ENCODE measurements at regions not wholly inside any gene's neighbourhood (a gene's known extent, or its start where the extent isn't known, plus 50 kb on each side); places are given as distances from the start of the nearest gene placed in this dataset.
"Not testable (repeated sequence)": the region's sequence is repeated elsewhere in the genome, so short reads cannot be mapped to it uniquely, and the experiment has no call there.

- Mint-ChIP-seq H3K4me3 (peak overlapping the region; percentile 61), H3K36me3 (no peaks in the 10 kb centered on the region), H3K9me3 (no peaks in the 10 kb centered on the region), H3K4me1 (peaks cover 26% of the 10 kb centered on the region), H3K27ac (no peak overlapping the region), H3K27me3 (no peaks in the 10 kb centered on the region)
- ATAC-seq (ENCODE audit: low read depth) = no peak
- DNase-seq (ENCODE audit: low spot score in 2 of 2) = no peak
Observed at GRCh38 chr12:46660719-46661109, 165.1 kb downstream of the SLC38A4 start.

DNA sequence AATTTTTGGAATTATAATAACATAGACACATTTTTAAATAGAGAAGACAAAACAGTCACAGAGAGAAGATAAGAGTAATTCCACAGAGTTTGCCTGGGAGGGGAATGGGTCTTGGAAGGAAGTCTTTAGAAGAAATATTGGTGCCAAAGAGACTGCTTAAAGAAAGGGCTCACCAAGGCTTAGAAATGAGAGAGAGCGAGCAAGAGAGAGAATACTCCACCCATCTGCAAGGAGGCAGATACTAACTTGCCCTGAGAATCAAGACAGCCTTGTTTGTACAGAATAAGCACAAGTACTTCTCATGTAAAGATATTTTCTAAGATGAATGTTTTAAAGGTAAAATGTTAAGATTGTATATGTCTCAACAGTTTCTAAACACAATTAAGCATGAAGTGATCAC is 165.5 kb downstream of the SLC38A4 start:
- Mint-ChIP-seq H3K36me3 (no peaks in the 10 kb centered on the region), H3K27me3 (no peaks in the 10 kb centered on the region), H3K4me1 (peaks cover 26% of the 10 kb centered on the region), H3K9me3 (no peaks in the 10 kb centered on the region), H3K4me3 (no peak overlapping the region), H3K27ac (no peak overlapping the region)
- DNase-seq (ENCODE audit: low spot score in 2 of 2) (no peak), ATAC-seq (ENCODE audit: low read depth) (no peak)

GRCh38 chr12:46659824-46660223 is 166.0 kb downstream of the SLC38A4 start:
- no peak for DNase-seq (ENCODE audit: low spot score in 2 of 2)
- H3K4me1 Mint-ChIP-seq = peaks cover 24% of the 10 kb centered on the region
- H3K36me3 Mint-ChIP-seq = no peaks in the 10 kb centered on the region
- H3K9me3 Mint-ChIP-seq = no peaks in the 10 kb centered on the region
- H3K27ac Mint-ChIP-seq = no peak overlapping the region
- no peaks in the 10 kb centered on the region for H3K27me3 Mint-ChIP-seq
- H3K4me3 Mint-ChIP-seq = no peak overlapping the region
- no peak for ATAC-seq (ENCODE audit: low read depth)

GRCh38 chr12:46659032-46659650 is 166.7 kb downstream of the SLC38A4 start:
- no peak for DNase-seq (ENCODE audit: low spot score in 2 of 2)
- no peak overlapping the region for H3K27ac Mint-ChIP-seq
- peaks cover 4% of the 10 kb centered on the region for H3K36me3 Mint-ChIP-seq
- no peaks in the 10 kb centered on the region for H3K9me3 Mint-ChIP-seq
- H3K4me3 Mint-ChIP-seq = no peak overlapping the region
- no peak for ATAC-seq (ENCODE audit: low read depth)
- peaks cover 23% of the 10 kb centered on the region for H3K4me1 Mint-ChIP-seq
- H3K27me3 Mint-ChIP-seq = no peaks in the 10 kb centered on the region

DNA sequence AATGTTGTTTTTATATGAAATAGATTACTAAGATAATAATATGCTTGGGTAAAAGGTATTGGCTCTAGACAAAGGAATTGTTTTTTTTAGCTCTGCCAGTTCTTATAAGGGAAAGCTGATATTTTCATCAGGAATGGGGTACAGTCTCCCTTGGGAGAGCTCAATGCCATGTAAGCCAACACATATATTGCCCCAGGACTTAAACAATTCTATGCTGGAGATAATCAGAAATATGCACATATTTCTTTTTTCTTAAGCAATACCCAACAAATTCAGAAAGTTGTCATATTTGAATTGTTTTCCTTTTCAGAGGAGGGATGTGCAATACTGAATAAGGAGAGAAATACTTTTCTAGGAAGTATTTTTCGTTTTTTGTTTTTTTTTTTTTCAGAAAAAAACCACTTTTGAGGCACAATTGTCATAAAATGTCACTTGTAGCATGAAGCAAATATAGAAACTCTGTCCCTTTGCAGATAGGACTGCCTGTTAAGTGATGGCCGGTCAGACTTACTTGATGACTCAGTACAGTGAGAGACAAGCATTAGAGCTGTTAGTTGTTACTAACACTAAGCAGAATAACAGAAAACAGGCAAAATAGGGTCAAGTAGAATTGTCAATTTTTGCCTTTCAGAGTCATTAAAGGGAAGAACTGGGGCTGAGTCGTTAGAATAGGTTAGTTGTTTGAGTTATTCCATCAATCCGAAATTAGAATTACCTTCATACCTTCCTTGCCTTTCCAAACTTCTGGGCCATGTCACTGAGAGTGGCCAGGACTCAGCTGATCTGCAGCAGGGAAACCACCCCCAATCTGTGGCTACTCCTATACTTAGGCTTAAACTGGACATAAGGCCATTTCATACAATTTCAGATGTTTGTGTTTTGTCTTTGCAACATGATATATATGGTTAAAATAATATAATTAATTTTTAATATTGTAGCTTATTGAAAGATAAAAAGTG is 168.1 kb downstream of the SLC38A4 start:
- peaks cover 8% of the 10 kb centered on the region for H3K36me3 Mint-ChIP-seq
- no peaks in the 10 kb centered on the region for H3K9me3 Mint-ChIP-seq
- no peak overlapping the region for H3K4me3 Mint-ChIP-seq
- H3K27ac Mint-ChIP-seq = no peak overlapping the region
- DNase-seq (ENCODE audit: low spot score in 2 of 2) = no peak
- peaks cover 23% of the 10 kb centered on the region for H3K4me1 Mint-ChIP-seq
- no peak for ATAC-seq (ENCODE audit: low read depth)
- no peaks in the 10 kb centered on the region for H3K27me3 Mint-ChIP-seq

DNA sequence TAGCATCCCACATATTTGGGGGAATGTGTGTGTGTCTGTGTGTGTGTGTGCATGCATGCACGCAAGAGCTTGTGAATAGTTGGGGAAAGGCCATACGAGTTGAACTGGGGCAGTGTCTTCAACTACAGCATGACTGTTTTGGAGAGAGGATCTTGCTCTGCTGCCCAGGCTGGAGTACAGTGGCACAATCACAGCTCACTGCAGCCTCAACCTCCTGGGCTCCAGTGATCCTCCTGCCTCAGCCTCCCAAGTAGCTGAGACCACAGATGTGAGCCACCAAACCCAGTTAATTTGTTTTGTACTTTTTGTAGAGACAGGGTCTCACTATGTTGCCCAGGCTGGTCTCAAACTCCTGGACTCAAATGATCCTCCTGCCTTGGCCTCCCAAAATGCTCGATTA is 169.8 kb downstream of the SLC38A4 start:
- H3K27ac Mint-ChIP-seq; H3K9me3 Mint-ChIP-seq; H3K4me3 Mint-ChIP-seq; ATAC-seq (ENCODE audit: low read depth); H3K27me3 Mint-ChIP-seq; DNase-seq (ENCODE audit: low spot score in 2 of 2): not testable (repeated sequence)
- H3K36me3 Mint-ChIP-seq = peaks cover 11% of the 10 kb centered on the region
- peaks cover 17% of the 10 kb centered on the region for H3K4me1 Mint-ChIP-seq

GRCh38 chr12:46653311-46653710 is 172.5 kb downstream of the SLC38A4 start:
- no peaks in the 10 kb centered on the region for H3K4me1 Mint-ChIP-seq
- H3K27ac Mint-ChIP-seq = no peak overlapping the region
- H3K4me3 Mint-ChIP-seq = no peak overlapping the region
- DNase-seq (ENCODE audit: low spot score in 2 of 2) = no peak
- no peaks in the 10 kb centered on the region for H3K27me3 Mint-ChIP-seq
- no peak for ATAC-seq (ENCODE audit: low read depth)
- peaks cover 16% of the 10 kb centered on the region for H3K36me3 Mint-ChIP-seq
- H3K9me3 Mint-ChIP-seq = no peaks in the 10 kb centered on the region

DNA sequence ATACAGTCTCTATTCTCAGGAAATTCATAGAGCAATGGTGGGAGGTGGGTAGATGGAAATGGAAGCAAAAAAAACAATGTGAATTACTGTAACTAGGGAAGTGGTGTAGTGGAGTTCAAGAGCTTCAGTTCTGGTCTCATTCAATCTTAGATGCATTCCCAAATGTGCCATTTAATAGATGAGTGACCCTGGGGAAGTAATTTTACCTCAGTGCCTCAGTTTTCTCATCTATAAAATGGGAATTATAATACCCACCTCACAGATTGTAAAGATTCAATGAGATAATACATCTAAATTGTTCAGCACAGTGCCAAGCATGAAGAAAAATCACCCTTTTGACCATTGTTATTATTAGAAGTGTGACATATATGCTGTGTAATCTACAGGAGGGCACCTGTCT is 173.1 kb downstream of the SLC38A4 start:
- peaks cover 16% of the 10 kb centered on the region for H3K36me3 Mint-ChIP-seq
- no peaks in the 10 kb centered on the region for H3K9me3 Mint-ChIP-seq
- no peak overlapping the region for H3K4me3 Mint-ChIP-seq
- no peaks in the 10 kb centered on the region for H3K4me1 Mint-ChIP-seq
- no peak for ATAC-seq (ENCODE audit: low read depth)
- DNase-seq (ENCODE audit: low spot score in 2 of 2) = no peak
- H3K27ac Mint-ChIP-seq = no peak overlapping the region
- H3K27me3 Mint-ChIP-seq = no peaks in the 10 kb centered on the region

DNA sequence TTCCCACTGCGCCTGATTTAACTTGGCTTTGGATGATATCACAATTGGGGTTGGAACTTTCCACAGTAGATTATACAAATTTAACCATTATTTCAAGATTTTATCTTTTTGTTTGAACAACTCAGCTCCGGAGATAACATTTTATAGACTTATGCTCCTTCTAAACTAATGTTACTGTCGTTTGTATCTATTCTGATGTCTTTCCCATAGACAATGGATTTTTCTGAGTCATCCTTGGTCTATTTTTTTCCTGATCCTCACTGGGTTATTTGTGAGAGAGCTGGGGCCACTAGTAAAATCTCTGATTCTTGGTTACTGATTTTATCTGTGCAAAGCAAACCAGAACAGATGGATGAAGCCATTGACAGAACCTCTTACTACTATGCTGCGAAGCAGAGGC is 175.1 kb downstream of the SLC38A4 start:
- H3K4me3 Mint-ChIP-seq = no peak overlapping the region
- DNase-seq (ENCODE audit: low spot score in 2 of 2) = no peak
- no peaks in the 10 kb centered on the region for H3K4me1 Mint-ChIP-seq
- H3K27me3 Mint-ChIP-seq = no peaks in the 10 kb centered on the region
- peaks cover 28% of the 10 kb centered on the region for H3K36me3 Mint-ChIP-seq
- ATAC-seq (ENCODE audit: low read depth) = no peak
- no peak overlapping the region for H3K27ac Mint-ChIP-seq
- H3K9me3 Mint-ChIP-seq = peaks cover 1% of the 10 kb centered on the region

DNA sequence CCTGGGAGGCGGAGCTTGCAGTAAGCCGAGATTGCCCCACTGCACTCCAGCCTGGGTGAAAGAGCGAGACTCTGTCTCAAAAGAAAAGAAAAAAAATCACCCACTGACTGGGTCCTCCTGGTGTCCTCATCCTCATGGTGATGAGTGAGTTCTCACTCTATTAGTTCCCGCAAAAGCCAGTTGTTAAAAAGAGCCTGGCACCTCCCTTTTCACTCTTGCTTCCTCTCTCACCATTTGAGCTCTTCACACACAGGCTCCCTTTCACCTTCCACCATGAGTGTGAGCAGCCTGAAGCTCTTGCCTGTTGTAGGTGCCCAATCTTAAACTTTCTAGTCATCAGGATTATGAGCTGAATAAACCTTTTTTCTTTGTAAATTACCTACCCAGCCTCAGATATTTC is 176.4 kb downstream of the SLC38A4 start:
- H3K9me3 Mint-ChIP-seq = peaks cover 1% of the 10 kb centered on the region
- DNase-seq (ENCODE audit: low spot score in 2 of 2) (no peak), ATAC-seq (ENCODE audit: low read depth) (no peak)
- peaks cover 28% of the 10 kb centered on the region for H3K36me3 Mint-ChIP-seq
- H3K27me3 Mint-ChIP-seq = no peaks in the 10 kb centered on the region
- H3K4me1 Mint-ChIP-seq = no peaks in the 10 kb centered on the region
- H3K27ac Mint-ChIP-seq = no peak overlapping the region
- H3K4me3 Mint-ChIP-seq = no peak overlapping the region

DNA sequence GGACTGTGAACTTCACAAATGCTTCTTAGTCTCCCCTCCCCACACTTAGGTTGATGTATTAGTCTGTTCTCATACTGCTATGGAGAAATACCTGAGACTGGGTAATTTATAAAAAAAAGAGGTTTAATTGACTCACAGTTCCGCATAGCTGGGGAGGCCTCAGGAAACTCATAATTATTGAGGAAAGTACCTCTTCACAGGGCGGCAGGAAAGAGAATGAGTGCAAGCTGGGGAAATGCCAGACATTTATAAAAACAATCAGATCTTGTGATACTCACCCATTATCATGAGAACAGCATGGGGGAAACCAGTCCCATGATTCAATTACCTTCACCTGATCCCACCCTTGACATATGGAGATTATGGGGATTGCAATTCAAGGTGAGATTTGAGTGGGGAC is 178.8 kb downstream of the SLC38A4 start:
- DNase-seq (ENCODE audit: low spot score in 2 of 2) (no peak), ATAC-seq (ENCODE audit: low read depth) (no peak)
- peaks cover 8% of the 10 kb centered on the region for H3K9me3 Mint-ChIP-seq
- H3K27ac Mint-ChIP-seq = no peak overlapping the region
- H3K4me3 Mint-ChIP-seq = no peak overlapping the region
- no peaks in the 10 kb centered on the region for H3K27me3 Mint-ChIP-seq
- H3K36me3 Mint-ChIP-seq = peaks cover 22% of the 10 kb centered on the region
- H3K4me1 Mint-ChIP-seq = no peaks in the 10 kb centered on the region

DNA sequence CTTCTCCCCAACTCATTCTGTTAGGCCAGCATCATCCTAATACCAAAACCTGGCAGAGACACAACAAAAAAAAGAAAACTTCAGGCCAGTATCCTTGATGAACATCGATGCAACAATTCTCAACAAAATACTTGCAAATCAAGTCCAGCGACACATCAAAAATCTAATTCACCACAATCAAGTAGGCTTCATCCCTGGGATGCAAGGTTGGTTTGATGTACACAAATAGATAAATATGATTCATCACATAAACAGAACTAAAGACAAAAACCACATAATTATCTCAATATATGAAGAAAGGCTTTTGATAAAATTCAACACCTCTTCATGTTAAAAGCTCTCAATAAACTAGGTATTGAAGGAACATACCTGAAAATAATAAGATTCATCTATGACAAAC is 184.1 kb downstream of the SLC38A4 start:
- H3K36me3 Mint-ChIP-seq = peaks cover 27% of the 10 kb centered on the region
- not testable (repeated sequence) for H3K4me3 Mint-ChIP-seq; DNase-seq (ENCODE audit: low spot score in 2 of 2); H3K27me3 Mint-ChIP-seq; H3K27ac Mint-ChIP-seq; H3K4me1 Mint-ChIP-seq; ATAC-seq (ENCODE audit: low read depth)
- H3K9me3 Mint-ChIP-seq = peaks cover 28% of the 10 kb centered on the region

DNA sequence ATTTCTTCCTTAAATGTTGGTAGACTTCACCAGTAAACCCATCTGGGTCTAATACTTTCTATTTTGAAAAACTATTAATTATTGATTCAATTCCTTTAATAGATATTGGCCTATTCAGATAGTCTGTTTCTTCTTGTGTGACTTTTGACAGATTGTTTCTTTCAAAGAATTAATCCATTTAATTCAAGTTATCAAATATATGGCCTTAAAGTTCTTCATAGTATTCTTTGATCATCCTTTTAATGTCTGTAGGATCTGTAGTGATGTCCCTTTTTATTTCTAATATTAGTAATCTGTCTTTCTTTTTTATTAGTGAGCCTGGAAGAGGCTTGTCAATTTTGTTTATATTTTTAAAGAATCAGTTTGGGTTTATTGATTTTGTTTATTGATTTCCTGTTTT is 190.0 kb downstream of the SLC38A4 start:
- Mint-ChIP-seq H3K9me3 (peaks cover 23% of the 10 kb centered on the region), H3K4me1 (peaks cover 2% of the 10 kb centered on the region), H3K27me3 (no peaks in the 10 kb centered on the region), H3K27ac (no peak overlapping the region), H3K4me3 (no peak overlapping the region), H3K36me3 (peaks cover 44% of the 10 kb centered on the region)
- ATAC-seq (ENCODE audit: low read depth) (no peak), DNase-seq (ENCODE audit: low spot score in 2 of 2) (no peak)

- Mint-ChIP-seq H3K27ac (no peak overlapping the region), H3K27me3 (no peaks in the 10 kb centered on the region)
Observed at GRCh38 chr12:46629331-46630229, 196.2 kb downstream of the SLC38A4 start.

More at GRCh38 chr12:46629331-46630229, 196.2 kb downstream of the SLC38A4 start:
- Mint-ChIP-seq H3K4me1 (peaks cover 5% of the 10 kb centered on the region), H3K36me3 (peaks cover 25% of the 10 kb centered on the region), H3K9me3 (peaks cover 8% of the 10 kb centered on the region), H3K4me3 (no peak overlapping the region)
- ATAC-seq (ENCODE audit: low read depth) (no peak), DNase-seq (ENCODE audit: low spot score in 2 of 2) (no peak)
